ENCODE measurements at regions not wholly inside any gene's neighbourhood (a gene's known extent, or its start where the extent isn't known, plus 50 kb on each side); places are given as distances from the start of the nearest gene placed in this dataset.

- TF ChIP-seq ZNF274 (IDR thresholded peaks at IDR 0.05; ENCODE audit: low read depth, low read length), result no peak
- TF ChIP-seq YY1 (IDR thresholded peaks at IDR 0.05; ENCODE audit: insufficient read depth, insufficient read length), result no peak
Measured at GRCh38 chr4:181581983-181582382, 661.2 kb upstream of the TENM3 start.

Data from NT2/D1 (cell line).